Transverse colon (tissue), 4 donors: ENCODE measurements at regions not wholly inside any gene's neighbourhood (a gene's known extent, or its start where the extent isn't known, plus 50 kb on each side); places are given as distances from the start of the nearest gene placed in this dataset.

Experiments used
- DNase-seq: peaks from one replicate; pipeline ENCODE4 v3.0.0-alpha.2; 2019
- H3K27ac ChIP-seq, 4 donors: fragments of 200-600 bp; sonication (generic); 2 replicates each; pipeline ENCODE4 v1.5.1; 2016 to 2018; ENCODE audit warnings: inconsistent platforms in 4 of 4
- H3K27me3 ChIP-seq: fragments of 200-600 bp; sonication (generic); 2 replicates; pipeline ENCODE4 v1.5.1; 2017; ENCODE audit warnings: inconsistent platforms
- H3K36me3 ChIP-seq, 4 donors: fragments of 200-600 bp; sonication (generic); 2 replicates each; pipeline ENCODE4 v1.5.1; 2017 to 2019; ENCODE audit warnings: inconsistent platforms in 4 of 4
- H3K4me1 ChIP-seq, 4 donors: fragments of 200-600 bp; sonication (generic); 2 replicates each; pipeline ENCODE4 v1.5.1; 2017 to 2020; ENCODE audit warnings: inconsistent platforms in 4 of 4
- H3K4me3 ChIP-seq, 4 donors: fragments of 200-600 bp; sonication (generic); 1 replicate in 1 of 4; 2 replicates in 3 of 4; pipeline versions ENCODE4 v1.5.1 to v1.6.1; 2017 to 2019; ENCODE audit warnings: inconsistent platforms in 4 of 4
- H3K9me3 ChIP-seq, 2 donors: fragments of 200-600 bp; sonication (generic); 2 replicates each; pipeline ENCODE4 v1.5.1; 2017 to 2019; ENCODE audit warnings: inconsistent platforms in 2 of 2
- EP300 ChIP-seq: sonication (generic); formaldehyde crosslinking; IDR thresholded peaks from one replicate; pipeline ENCODE4 v1.6.1; 2017; ENCODE audit warnings: antibody characterized with exemption, low read depth
- POLR2A ChIP-seq: fragments of 450-650 bp; IDR thresholded peaks from one replicate; pipeline ENCODE4 v1.6.1; 2016; ENCODE audit warnings: antibody characterized with exemption, mild to moderate bottlenecking, moderate library complexity
- POLR2AphosphoS5 ChIP-seq, 3 donors: sonication (generic); formaldehyde crosslinking; IDR thresholded peaks; one replicate each; pipeline ENCODE4 v1.6.1; 2016; ENCODE audit warnings: antibody characterized with exemption in 3 of 3
- WGBS, 2 donors: methylation state at CpG; one replicate each; pipeline ENCODE4 v1.1.5; 2018; ENCODE audit warnings: low coverage in 1 of 2; 5-methylcytosine and 5-hydroxymethylcytosine counted together
- in situ Hi-C, 4 donors: fragments of 200-750 bp; cut with MboI; loops; one replicate each; pipeline versions ENCODE4 v1.15.0 to v1.15.1; 2017; ENCODE audit warnings: low sequenced_read_pairs in 3 of 4, low pct_ligation_motif_present in 1 of 4, low pct_unique_long_range_greater_than_20kb in 1 of 4
- intact Hi-C: fragments of 100-400 bp; cut with DNase I; formaldehyde crosslinking; loops from one replicate; pipeline ENCODE4 v1.15.1; 2023; ENCODE audit warnings: low total_unique reads
- TF ChIP-seq, protein P1 (sequence below), 5 experiments: fragments of 200-600 bp in 3 of 5; fragments of 450-650 bp in 2 of 5; sonication (generic) in 3 of 5; IDR thresholded peaks; 1 replicate in 2 of 5; 2 replicates in 3 of 5; pipeline ENCODE4 v1.5.1; 2016 to 2017; ENCODE audit warnings: antibody characterized with exemption in 5 of 5, inconsistent platforms in 3 of 5, mild to moderate bottlenecking in 2 of 5, moderate library complexity in 1 of 5

DNA sequence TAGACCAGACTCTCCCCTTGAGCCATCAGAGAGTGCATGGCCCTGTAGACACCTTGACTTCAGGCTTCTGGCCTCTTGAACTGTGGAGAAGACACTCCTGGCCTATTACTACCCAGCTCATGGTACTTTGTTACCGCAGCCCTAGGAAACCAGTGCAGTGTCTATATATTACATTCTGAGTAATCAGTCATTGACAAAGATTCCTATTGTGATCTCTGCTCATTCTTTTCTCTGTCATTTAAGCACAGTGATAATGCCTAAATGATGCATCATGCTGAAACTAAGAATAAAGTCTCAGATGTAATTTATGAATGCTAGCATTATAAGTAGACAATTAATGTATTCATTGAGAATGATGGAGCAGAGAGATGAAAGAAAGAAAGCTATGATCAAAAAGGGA is 603.5 kb downstream of the SOCS6 start:
- 90 to 100% methylated on average over 1 of the region's 1 CpG for WGBS, 2 donors
- TF ChIP-seq POLR2AphosphoS5 (IDR thresholded peaks at IDR 0.05): no peak
- no peak for TF ChIP-seq POLR2A
- TF ChIP-seq EP300: no peak
- TF ChIP-seq, protein P1, sequence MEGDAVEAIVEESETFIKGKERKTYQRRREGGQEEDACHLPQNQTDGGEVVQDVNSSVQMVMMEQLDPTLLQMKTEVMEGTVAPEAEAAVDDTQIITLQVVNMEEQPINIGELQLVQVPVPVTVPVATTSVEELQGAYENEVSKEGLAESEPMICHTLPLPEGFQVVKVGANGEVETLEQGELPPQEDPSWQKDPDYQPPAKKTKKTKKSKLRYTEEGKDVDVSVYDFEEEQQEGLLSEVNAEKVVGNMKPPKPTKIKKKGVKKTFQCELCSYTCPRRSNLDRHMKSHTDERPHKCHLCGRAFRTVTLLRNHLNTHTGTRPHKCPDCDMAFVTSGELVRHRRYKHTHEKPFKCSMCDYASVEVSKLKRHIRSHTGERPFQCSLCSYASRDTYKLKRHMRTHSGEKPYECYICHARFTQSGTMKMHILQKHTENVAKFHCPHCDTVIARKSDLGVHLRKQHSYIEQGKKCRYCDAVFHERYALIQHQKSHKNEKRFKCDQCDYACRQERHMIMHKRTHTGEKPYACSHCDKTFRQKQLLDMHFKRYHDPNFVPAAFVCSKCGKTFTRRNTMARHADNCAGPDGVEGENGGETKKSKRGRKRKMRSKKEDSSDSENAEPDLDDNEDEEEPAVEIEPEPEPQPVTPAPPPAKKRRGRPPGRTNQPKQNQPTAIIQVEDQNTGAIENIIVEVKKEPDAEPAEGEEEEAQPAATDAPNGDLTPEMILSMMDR (IDR thresholded peaks at IDR 0.05): no peak
- in situ Hi-C loops: no loop called here
- Histone ChIP-seq H3K4me3 (no peak overlapping the region), H3K27ac (no peak overlapping the region), H3K4me1 (no peaks in the 10 kb centered on the region), H3K27me3 (no peaks in the 10 kb centered on the region), H3K36me3 (no peaks in the 10 kb centered on the region), H3K9me3 (no peaks in the 10 kb centered on the region)
- DNase-seq: no peak
- intact Hi-C loops: no loop called here

DNA sequence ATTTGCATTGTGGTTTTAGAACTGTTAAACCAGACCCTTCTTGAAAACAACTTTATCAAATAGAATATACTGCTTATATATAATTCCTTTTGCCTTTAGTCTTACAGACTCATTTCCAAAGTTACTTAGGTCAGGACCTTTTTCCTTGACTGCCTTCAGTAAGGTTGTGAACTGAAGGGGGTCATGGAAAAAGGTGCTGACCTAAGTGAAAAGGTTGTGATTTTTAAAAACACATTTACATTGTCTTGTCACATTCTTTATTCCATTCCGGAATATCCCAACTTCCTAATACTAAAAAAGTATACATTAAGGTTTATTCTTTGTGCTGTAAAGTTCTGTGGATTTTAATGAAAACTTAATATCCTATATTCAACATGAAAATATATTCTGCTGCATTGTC is 581.4 kb downstream of the SOCS6 start:
- in situ Hi-C loops: no loop called here
- no peak overlapping the region for H3K4me3 ChIP-seq
- no peaks in the 10 kb centered on the region for H3K27me3 ChIP-seq
- intact Hi-C loops: no loop called here
- no peaks in the 10 kb centered on the region for H3K36me3 ChIP-seq
- H3K9me3 ChIP-seq: no peaks in the 10 kb centered on the region
- no peak for TF ChIP-seq POLR2AphosphoS5 (IDR thresholded peaks at IDR 0.05)
- TF ChIP-seq, protein P1 (IDR thresholded peaks at IDR 0.05): no peak
- no peak for TF ChIP-seq POLR2A
- no peak for TF ChIP-seq EP300
- 84 to 92% methylated on average over 1 of the region's 1 CpG for WGBS, 2 donors
- H3K27ac ChIP-seq: no peak overlapping the region
- no peak for DNase-seq
- H3K4me1 ChIP-seq: no peaks in the 10 kb centered on the region

DNA sequence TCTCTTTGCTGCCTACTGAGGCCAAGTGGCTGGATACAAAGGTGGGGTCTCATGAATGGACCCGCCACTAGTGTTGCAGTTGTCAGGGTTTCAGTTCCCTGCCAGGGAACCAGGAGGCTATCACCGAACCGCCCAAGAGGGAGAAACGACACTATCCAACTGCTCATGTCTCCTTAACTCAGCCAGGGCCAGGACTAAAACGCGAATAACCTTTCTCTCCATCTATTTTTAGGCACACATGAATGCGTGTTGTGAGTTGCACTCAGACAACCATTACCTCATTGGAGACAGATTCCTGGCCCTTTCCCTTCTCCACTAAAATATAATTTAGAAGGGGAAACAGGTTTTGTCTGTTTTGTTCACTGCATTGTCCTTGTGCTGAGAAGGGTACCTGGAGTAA is 559.5 kb downstream of the SOCS6 start:
- WGBS, 2 donors: 74 to 90% methylated on average over 5 to 7 of the region's 7 CpGs
- Histone ChIP-seq H3K36me3 (no peaks in the 10 kb centered on the region), H3K27ac (no peak overlapping the region), H3K4me1 (no peaks in the 10 kb centered on the region), H3K4me3 (no peak overlapping the region), H3K27me3 (no peaks in the 10 kb centered on the region), H3K9me3 (no peaks in the 10 kb centered on the region)
- TF ChIP-seq POLR2AphosphoS5 (IDR thresholded peaks at IDR 0.05) (no peak), POLR2A (no peak), EP300 (no peak)
- TF ChIP-seq, protein P1 (IDR thresholded peaks at IDR 0.05): no peak
- intact Hi-C loops: no loop called here
- DNase-seq: no peak
- in situ Hi-C loops: no loop called here

DNA sequence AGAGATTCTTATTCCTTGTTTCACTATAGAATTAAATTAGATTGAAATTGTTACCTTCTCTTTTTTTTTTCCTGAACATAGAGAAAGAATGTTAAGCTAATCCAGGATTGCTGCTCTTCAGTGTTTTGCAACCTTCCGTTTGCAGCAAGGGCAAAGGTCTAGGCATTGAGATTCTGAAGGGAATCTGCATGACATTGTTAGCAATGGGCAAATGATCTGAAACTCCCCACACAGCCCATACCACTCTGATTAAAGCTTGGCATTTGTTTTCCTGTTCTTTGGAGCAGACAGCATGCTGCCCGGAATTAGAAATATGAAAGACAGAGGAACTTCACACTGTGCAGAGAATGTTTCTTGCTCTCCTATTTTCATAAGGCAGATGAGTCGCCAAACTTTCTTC is 551.8 kb downstream of the SOCS6 start:
- no peaks in the 10 kb centered on the region for H3K4me1 ChIP-seq
- no peak overlapping the region for H3K27ac ChIP-seq
- no peaks in the 10 kb centered on the region for H3K9me3 ChIP-seq
- in situ Hi-C loops (no loop called here), intact Hi-C loops (no loop called here)
- H3K27me3 ChIP-seq: no peaks in the 10 kb centered on the region
- no peak overlapping the region for H3K4me3 ChIP-seq
- H3K36me3 ChIP-seq: no peaks in the 10 kb centered on the region
- TF ChIP-seq EP300 (no peak), POLR2AphosphoS5 (IDR thresholded peaks at IDR 0.05) (no peak), POLR2A (no peak)
- TF ChIP-seq, protein P1 (IDR thresholded peaks at IDR 0.05): no peak
- DNase-seq: no peak
- 40 to 69% methylated on average over 1 to 3 of the region's 3 CpGs for WGBS, 2 donors
